GM21717 (cell line): ENCODE measurements at regions not wholly inside any gene's neighbourhood (a gene's known extent, or its start where the extent isn't known, plus 50 kb on each side); places are given as distances from the start of the nearest gene placed in this dataset.

Source experiments
- ATAC-seq: cut with Tn5 transposase; IDR thresholded peaks from one replicate; pipeline ENCODE4 v1.9.1; 2021; ENCODE audit warnings: mild to moderate bottlenecking, moderate library complexity; ENCODE audit not compliant: unreplicated experiment

DNA sequence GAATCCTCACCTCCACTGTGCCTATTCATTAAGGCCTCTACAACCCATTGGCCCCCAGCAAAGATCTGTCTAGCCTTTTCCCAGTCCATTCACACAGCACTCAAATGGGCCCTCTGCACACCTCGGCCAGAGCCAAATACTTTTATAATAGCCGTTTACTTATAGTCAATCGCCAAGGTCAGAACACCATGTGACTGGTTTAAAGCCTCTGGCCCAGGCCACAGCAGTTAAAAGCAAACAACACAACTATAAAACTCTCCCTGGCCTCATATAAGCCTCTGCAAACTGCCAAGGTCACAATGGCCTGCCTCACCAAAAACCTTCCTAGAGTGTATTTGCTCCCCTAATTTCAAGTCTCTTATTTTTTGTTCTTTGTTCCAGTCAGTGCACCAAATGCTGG lies 562.6 kb downstream of the CAAP1 start:
- ATAC-seq, result no peak

DNA sequence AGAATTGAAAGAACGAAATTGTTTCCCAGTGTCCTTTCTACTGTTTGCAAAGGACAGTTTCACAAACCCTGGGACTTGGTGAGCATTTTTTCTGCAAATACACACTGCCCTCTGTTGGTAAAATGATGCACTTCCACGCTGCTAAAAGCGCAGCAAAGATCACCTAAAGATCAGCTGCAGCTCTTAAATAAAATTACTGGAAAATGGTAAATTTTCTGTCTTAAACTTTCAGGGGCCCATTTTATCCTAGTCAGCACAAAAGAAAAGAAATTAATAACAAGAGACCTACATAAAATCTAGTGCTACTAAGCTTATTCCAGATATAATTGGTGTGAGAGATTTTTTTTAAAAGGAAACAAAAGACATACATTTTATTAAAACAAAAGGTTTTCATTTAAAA lies 566.0 kb downstream of the CAAP1 start:
- peak; percentile 68 for ATAC-seq

DNA sequence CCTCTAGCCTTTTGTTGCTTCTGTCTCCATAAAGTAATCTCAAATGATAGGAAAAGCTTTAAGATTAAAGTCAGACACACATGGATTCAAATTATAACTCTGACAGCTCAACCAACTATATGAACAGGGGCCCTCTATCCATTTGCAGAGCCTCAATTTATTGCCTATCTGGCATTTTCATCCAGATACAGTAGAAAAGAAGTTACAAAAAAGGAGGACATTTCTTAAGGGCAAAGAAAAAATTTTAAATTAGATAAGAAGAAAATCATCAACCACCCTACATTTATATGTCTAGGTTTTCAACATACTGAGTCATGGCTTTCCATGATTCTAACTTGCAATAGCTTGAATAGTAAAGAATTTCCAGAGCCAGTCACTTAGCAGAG lies 567.2 kb downstream of the CAAP1 start:
- ATAC-seq, result no peak

DNA sequence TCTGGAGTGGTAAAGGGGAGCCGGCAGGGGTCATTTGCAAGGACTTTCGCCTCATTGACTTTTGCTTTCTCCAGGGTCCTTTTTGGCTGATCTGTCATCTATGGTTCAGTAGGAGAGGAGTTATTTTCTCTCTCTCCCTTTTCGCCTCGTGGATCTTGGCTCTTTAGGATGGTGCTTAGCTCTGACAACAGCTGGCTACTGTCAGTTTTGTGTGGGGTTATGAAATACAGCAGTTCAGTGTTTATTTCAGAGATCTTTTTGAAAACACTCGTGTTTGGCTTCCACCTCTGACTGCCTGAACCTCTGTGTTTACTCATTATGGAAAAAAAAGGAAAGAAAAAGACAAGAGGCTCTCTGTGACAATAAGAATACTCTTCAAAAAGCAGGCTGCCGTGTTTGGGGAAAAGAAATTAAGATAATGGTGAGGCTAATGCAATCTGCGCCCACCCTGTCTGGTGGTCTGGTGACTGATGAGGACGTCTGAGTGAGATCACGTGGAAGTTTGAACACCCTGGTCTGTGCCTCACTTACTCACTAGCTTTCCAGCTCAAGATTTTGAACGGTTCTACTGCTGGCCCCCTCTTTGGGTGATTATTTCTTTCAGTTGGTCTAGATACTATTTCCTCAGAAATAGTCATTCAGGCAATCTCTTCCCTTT lies 567.7 kb downstream of the CAAP1 start:
- no peak for ATAC-seq

DNA sequence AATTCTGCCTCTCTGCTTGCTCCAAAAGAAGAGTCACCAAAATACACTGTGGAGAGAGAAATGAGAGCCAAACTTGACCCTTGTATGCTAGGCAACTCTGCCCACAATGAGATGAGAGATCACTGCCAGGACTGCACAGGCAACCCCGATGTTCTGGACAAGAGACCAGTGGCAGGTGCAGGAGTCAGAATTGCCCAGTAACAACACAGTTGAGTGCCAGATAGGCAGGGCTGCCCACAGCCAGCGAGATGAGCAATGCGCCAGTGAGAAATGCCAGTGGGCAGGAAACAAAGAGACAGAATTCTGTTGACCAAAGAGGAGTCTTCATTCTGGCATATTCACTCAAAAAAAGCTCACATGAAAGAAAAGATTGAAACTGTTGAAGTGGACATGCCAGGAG lies 570.7 kb downstream of the CAAP1 start:
- no peak for ATAC-seq

DNA sequence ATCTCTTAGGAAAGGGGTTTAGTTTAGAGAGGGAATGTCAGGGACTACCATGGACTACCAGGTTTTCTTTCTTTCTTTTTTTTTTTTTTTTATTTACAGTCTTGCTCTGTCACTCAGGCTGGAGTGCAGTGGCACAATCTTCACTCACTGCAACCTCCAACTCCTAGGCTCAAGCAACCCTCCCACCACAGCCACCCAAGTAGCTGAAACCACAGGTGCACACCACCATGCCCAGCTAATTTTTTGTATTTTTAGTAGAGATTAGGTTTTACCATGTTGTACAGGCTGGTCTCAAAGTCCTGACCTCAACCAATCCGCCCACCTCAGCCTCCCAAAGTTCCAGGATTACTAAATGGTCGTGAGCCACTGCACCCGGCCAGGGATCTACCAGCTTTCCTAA lies 572.7 kb downstream of the CAAP1 start:
- no peak for ATAC-seq

DNA sequence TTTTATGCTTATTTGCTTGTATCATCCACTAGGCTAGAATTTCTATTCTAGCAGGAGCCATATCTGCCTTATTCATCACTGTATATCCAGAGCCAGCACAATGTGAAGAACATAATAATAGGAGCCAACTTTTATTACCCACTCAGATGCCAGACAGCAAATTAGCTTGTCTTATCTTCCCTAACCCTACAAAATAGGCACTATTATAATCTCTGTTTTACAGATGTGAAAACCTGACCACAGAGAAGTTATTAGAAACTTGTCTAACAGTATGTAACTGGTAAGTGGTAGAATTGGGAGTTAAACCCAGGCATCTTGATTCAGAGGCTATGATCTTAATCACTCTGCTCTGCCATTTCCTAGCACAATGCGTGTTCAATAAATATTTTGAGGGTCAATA lies 579.5 kb downstream of the CAAP1 start:
- no peak for ATAC-seq

DNA sequence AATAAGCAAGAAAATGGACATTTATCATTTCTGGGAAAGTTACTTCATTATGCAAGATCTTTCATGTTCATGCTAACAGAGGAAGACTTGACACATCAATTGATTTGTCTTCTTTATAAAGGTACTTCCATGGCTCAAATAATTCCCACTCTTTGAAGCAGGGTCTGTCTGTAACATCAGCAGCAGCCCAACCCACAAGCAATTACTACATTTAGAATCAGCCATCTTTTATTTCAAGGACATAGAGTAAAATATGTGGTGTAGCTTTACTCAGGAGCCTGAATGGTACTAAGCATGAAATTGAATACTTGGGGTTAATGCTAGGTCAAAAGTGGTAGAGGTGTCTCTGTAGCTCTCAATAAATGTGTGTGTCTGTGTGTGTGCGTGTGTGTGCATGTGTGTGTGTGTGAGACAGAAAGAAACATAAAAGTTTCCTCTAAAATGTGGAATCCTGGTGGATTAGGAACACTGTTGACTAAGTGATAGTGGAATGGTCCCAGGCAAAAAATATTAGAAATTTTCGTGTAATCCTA lies 581.1 kb downstream of the CAAP1 start:
- no peak for ATAC-seq

DNA sequence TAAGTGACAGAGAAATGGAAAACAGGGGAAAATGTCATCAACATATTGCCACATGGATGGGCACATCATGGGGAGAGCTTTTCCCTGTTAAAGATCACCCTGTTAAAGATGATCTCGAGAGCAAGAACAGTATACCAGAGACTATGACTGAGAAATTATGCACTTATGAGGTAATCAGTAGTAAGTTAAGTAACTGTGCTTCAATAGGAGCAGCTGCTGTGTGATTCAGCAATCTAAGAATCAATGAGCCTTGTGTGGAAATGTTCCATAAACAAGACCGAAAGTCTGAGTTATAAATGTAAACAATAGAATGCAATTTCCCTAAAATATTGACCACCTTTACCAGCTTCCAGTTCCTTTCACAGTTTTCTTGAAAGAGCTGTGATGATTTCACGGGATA lies 582.3 kb downstream of the CAAP1 start:
- no peak for ATAC-seq

DNA sequence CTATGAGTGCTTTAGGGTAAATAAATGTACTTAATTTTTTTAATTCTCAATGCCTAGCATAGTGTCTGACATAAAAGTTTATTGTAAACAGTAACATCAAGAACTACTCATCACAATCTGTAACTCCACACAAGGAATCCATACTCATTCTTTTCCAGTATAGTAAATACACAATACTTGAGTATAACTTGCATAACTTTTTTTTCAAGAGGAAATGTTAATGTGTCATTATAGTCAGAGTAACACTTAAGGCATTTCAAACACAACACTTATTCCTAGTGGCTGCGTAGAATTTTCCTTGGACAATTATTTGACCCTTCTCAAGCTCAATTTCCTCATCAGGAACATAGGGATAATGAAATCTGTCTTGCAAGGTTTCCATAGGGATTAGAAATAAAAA lies 584.3 kb downstream of the CAAP1 start:
- no peak for ATAC-seq

DNA sequence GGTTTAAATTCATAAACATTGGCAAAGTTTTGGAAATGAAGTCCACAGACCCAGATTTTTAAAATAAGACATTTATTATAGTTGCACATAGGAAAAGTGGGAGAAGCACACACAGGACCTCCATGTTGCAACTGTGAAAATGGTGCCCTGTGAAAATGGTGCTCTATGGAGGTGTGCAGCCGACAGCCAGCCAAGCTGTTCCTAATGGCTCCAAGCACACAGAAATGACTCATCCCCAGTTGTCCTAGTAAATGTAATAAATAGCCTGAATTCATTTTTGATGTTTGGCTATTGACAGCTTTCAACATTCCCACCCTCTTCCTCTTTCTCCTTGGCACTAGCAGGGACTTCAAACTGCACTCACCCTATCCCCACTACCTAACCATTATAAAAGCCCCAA lies 590.9 kb downstream of the CAAP1 start:
- no peak for ATAC-seq

DNA sequence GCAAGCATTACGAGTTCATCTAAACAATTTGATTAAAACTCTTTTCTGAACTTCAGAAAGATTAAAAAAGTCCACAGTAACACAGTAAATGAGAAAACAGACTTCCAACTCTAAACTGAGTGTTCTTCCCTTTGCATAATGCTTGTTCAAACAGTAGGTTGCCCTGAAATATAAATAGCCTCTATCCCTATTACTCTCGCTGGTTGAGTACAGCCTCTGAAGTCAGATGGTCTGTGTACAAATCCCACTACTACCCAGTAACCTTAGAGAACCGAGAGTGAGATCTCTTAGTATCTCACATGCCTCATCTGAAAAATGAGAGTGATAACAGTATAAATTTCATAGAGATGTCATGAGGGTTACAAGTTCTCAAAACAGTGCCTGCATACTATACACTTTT lies 591.6 kb downstream of the CAAP1 start:
- no peak for ATAC-seq

DNA sequence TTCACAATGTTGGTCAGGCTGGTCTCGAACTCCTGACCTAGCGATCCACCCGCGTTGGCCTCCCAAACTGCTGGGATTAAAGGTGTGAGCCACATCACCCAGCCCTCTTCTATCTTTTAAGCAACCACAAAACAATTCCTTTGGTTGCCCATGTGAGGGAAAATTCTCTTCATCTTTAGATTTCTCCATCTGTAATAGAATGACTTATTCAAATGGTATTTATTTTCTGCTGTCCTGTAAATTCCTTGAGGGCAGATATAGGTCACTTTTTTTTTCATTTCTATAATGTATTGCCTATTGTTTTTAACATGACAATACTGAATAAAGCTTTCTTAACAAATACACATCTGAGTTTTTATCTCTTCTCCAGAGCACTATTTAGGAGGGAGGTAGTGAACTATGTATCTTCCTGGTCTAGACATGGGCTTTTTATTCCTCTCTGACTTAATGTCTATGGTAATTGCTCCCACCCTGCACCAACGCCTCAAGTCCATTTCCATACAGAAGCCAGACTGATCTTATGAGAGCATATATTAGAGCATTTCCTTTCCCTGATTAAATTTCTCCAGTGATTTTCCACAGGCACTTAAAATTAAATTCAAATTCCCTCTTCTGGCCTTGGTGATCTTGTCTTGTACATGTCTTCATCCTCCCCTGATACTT lies 595.6 kb downstream of the CAAP1 start:
- no peak for ATAC-seq

DNA sequence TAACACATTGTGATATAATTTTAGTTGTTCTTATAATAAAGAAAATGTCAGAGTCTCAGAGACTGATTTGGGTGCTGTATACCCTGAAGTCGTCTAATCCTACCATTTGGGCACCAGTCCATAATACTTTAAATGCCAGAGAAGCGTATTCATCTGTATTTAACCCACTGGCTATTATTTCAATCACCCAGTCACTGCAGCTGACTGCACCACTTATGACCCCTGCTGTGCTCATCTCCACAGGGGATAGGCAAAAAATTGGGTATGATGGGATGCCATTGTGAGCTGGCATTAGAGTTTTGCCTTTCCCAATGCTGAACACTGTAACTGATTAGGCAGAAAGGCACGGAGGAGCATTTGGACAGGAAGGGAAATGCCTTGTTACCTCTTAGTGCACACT lies 599.7 kb downstream of the CAAP1 start:
- no peak for ATAC-seq

DNA sequence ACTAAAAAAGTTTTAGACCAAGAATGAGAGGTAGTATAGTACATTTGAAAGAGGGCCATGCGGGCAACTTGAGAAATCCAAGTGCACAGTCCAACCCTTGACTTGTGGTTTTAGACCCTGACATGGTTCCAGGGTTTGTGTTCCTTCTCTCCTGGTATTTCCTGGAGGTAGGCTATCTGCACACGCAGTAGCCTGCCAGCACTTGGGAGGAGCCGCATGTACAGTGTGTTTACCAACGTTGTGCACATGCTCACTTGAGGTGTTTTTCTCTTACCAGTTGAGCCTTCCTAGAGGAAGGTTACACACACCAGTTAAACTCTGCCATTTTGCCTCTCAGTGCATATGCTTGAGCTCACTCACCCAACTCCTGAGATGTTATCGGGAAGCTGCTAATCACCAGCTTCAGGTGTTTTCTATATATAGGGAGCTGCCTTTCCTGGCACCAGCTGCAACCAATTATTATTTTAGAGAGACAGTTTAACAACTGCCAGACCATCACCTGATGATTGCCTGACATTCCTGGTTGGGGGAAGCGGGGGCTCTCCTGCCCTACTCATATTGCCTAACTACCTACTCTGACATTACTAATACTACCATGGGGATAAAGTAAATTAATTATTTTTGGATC lies 593.4 kb upstream of the TUSC1 start:
- ATAC-seq, result no peak

DNA sequence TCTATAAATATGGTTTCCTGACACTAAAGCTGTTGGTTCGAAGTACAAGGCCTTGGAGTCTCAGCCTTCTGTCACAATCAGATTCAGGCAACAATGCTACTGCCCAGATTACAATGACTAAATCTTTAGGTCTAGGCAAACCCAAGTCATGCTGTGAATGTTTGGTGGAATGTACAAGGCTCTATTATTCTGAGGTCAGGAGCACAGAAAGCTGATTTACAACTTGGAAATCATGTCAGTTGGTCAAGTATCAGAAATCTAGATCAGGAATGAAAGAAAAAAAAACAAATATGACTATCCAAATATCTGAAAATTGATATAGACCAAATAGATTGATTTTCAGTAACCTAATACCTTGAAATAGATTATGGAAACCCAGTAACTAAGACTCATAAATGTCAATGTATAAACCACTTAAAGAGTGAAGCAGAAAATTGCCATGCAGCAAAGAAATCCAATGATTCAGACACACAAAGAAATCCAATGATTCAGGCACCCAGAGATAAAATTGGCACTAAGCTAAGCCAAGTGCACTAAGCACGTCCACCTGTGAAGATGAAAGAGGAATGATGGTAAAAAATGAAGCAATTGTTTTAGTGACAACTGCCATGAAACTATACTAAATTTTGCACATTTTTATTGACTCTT lies 588.0 kb upstream of the TUSC1 start:
- no peak for ATAC-seq

DNA sequence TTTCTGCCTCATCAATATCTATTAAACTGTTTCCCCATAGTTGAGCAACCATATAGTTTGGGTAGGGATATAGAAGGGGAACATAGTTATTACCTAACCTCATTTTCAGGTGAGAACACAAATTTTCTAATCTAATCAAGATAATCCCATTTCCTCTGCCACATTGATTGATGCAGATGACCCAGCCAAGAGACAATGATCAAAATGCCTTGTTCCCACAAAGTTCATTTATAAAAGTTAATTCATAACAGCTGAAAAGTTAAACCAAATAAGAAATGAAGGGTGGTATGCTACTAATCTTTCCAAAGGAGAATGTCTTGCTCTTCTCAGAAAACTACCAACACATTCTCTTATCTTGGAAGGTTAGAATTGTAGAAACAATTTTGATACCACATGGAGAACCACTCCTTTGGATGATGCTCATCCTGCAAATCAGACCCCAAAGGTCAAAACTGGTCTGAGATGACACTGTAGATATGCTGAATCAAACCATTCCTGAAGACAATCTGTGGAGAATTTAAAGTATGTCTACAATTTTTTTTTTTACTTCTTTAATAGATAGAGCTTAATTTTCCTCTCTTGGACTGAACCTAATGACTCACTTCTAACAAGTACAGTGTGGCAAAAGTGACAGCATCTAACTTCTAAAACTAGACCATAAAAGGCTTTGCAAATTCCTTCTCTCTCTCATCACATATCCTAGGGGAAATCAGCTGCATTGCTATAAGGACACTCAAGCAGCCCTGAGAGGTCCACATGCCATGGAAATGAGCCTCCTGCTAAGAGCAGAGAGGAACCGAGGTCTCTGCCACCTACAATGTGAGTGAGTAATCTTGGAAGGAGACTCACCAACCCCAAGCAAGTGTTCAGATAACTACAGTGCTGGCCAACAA lies 586.7 kb upstream of the TUSC1 start:
- no peak for ATAC-seq

DNA sequence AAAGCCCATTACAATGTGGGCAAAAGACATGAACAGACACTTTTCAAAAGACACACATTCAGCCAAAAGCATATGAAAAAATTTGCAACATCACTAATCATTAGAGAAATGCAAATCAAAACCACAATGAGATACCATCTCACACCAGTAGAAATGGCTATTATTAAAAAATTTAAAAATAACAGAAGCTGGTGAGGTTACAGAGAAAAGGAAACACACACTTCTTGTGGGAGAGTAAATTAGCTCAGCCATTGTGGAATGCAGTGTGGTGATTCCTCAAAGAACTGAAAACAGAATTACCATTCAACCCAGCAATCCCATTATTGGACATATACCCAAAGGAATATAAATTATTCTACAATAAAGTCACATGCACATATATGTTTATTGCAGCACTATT lies 585.2 kb upstream of the TUSC1 start:
- ATAC-seq, result no peak

DNA sequence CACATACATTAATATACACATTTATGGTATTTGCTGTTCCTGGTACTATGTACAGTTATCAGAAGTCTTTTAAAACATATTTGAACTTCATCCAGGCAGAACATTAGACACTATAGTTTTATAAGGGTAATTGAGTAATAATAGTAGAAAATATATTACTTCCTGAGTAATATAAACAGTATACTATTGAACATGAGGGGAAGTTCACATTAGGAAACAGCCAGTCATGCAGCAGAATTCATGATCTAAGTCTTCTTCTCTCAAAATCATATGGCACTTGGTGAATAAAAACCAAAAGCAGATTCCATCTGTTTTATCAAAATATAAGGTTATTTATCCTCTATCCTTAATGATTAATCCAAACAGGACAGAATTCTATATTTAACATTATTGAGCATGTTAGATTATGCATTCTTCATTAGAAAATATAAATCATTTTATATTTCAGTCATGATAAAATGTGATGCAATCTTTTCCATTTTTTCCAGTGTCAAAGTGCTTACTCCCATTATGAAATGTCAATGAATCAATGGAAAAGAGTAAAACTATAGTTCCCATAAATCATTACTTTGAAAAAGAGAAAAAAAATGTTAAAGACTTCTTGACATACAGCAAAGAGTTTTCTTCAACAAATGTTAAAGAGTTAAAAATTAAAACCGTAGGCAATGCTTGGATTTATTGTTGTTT lies 584.3 kb upstream of the TUSC1 start:
- ATAC-seq, result no peak
